Neural crest cell (in vitro differentiated cells): ENCODE measurements at regions not wholly inside any gene's neighbourhood (a gene's known extent, or its start where the extent isn't known, plus 50 kb on each side); places are given as distances from the start of the nearest gene placed in this dataset.

Experiments used
- DNase-seq: peaks from one replicate; pipeline ENCODE4 v3.0.0; 2021; ENCODE audit warnings: low read depth, mixed read lengths, low spot score
- H3K27ac Mint-ChIP-seq: one replicate; pipeline ENCODE4 v1.8.0; 2021; ENCODE audit warnings: mild to moderate bottlenecking, mixed read lengths; ENCODE audit not compliant: unreplicated experiment
- H3K27me3 Mint-ChIP-seq: 2 replicates; pipeline ENCODE4 v1.8.0; 2021; ENCODE audit warnings: low read depth, mild to moderate bottlenecking, mixed read lengths
- H3K36me3 Mint-ChIP-seq: 2 replicates; pipeline ENCODE4 v1.8.0; 2021; ENCODE audit warnings: low read depth, mild to moderate bottlenecking, mixed read lengths
- H3K4me1 Mint-ChIP-seq: 2 replicates; pipeline ENCODE4 v1.8.0; 2021; ENCODE audit warnings: mixed read lengths
- H3K4me3 Mint-ChIP-seq: one replicate; pipeline ENCODE4 v1.8.0; 2021; ENCODE audit warnings: mild to moderate bottlenecking, mixed read lengths
- H3K9me3 Mint-ChIP-seq: 2 replicates; pipeline ENCODE4 v1.8.0; 2021; ENCODE audit warnings: mixed read lengths
- TF ChIP-seq, protein P1 (sequence below): fragments of 200-600 bp; sonication (generic); conservative IDR thresholded peaks from 2 replicates; pipeline ENCODE4 v1.5.0; 2021; ENCODE audit warnings: antibody characterized with exemption, mild to moderate bottlenecking

DNA sequence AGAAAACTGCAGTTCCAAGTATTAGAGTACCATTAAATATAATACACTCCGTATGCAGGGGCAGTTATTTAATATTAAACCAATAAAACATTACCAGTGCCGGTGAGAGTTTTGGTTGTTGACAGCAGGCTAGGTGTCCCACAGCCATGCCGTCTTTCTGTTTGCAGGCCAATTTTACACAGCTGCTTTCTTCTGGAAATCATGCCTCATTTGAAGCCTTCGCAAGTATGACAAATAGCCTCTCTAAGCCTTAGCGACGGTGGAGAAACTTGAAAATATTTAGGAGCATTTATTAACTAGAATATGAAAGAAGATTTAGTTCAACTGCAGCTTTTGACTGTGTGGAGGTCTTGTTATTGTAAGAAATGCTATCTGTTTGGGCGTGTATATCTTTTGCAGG lies 226.0 kb downstream of the BMP2 start:
- TF ChIP-seq, protein P1, sequence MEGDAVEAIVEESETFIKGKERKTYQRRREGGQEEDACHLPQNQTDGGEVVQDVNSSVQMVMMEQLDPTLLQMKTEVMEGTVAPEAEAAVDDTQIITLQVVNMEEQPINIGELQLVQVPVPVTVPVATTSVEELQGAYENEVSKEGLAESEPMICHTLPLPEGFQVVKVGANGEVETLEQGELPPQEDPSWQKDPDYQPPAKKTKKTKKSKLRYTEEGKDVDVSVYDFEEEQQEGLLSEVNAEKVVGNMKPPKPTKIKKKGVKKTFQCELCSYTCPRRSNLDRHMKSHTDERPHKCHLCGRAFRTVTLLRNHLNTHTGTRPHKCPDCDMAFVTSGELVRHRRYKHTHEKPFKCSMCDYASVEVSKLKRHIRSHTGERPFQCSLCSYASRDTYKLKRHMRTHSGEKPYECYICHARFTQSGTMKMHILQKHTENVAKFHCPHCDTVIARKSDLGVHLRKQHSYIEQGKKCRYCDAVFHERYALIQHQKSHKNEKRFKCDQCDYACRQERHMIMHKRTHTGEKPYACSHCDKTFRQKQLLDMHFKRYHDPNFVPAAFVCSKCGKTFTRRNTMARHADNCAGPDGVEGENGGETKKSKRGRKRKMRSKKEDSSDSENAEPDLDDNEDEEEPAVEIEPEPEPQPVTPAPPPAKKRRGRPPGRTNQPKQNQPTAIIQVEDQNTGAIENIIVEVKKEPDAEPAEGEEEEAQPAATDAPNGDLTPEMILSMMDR, result no peak
- Mint-ChIP-seq H3K27ac (no peak overlapping the region), H3K9me3 (peaks cover 2% of the 10 kb centered on the region), H3K36me3 (no peaks in the 10 kb centered on the region), H3K27me3 (no peaks in the 10 kb centered on the region), H3K4me3 (no peak overlapping the region), H3K4me1 (no peaks in the 10 kb centered on the region)
- DNase-seq, result no peak

DNA sequence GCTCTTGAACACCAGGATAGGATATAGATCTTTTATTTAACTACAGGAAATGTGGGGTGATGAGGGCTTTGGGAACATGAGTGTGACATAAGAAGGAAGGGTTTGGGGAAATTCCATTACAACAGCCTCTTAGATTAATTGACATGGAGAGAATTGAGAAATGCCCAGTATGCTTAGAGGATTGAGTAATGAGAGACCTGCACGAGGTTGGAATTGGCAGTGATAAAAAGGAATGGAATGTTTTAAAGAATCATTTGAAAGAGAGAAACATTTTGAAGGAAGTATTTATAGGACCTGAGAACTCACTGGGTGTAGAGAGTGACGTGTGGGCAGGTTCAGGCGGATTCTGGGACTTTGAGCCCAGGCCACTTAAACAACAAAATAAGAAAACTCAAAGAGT lies 227.0 kb downstream of the BMP2 start:
- no peaks in the 10 kb centered on the region for H3K36me3 Mint-ChIP-seq
- peaks cover 2% of the 10 kb centered on the region for H3K9me3 Mint-ChIP-seq
- no peaks in the 10 kb centered on the region for H3K27me3 Mint-ChIP-seq
- no peak for DNase-seq
- no peaks in the 10 kb centered on the region for H3K4me1 Mint-ChIP-seq
- no peak overlapping the region for H3K27ac Mint-ChIP-seq
- TF ChIP-seq, protein P1, result no peak
- H3K4me3 Mint-ChIP-seq, result no peak overlapping the region

DNA sequence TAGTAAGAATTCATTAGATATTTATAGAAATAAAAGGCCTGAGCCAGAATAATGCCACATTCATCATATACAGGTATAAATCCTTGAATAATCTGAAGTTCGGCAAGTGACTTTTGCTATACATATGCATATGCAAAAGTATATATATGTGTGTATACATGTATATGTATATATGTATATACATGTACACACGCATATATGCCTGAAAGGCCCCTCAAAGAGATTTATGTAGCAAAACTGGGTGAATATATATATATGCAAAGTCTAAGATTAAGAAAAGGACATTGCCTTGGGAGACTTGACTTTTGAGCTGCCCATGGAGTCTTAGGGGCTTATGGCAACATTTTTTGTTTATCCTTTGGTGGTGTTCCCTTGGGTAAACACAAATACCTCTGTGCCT lies 231.4 kb downstream of the BMP2 start:
- no peak overlapping the region for H3K4me3 Mint-ChIP-seq
- no peaks in the 10 kb centered on the region for H3K27me3 Mint-ChIP-seq
- H3K4me1 Mint-ChIP-seq, result no peaks in the 10 kb centered on the region
- no peaks in the 10 kb centered on the region for H3K36me3 Mint-ChIP-seq
- peaks cover 4% of the 10 kb centered on the region for H3K9me3 Mint-ChIP-seq
- no peak overlapping the region for H3K27ac Mint-ChIP-seq
- TF ChIP-seq, protein P1, result no peak
- DNase-seq, result no peak

DNA sequence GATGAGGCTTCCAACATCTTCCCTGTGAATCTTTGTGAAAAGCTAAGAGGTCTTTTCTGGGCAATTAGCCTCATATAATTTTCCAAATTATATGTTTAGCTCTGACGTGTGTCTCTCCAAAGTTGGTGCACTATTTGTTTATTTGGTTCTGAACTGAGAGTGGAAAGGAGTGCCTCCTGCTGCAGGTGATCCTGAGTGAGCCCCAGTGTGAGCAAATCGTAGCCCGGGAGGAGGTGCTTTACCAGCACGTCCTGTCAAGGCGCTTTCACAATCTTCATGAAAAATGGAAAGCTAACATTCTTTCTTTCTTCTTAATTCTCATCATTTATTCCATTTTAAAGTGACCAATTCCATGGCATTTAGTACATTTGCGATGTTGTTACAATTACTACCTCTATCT lies 231.9 kb downstream of the BMP2 start:
- Mint-ChIP-seq H3K27me3 (no peaks in the 10 kb centered on the region), H3K9me3 (peaks cover 4% of the 10 kb centered on the region), H3K36me3 (no peaks in the 10 kb centered on the region), H3K4me1 (no peaks in the 10 kb centered on the region), H3K4me3 (no peak overlapping the region), H3K27ac (no peak overlapping the region)
- no peak for DNase-seq
- TF ChIP-seq, protein P1, result no peak

DNA sequence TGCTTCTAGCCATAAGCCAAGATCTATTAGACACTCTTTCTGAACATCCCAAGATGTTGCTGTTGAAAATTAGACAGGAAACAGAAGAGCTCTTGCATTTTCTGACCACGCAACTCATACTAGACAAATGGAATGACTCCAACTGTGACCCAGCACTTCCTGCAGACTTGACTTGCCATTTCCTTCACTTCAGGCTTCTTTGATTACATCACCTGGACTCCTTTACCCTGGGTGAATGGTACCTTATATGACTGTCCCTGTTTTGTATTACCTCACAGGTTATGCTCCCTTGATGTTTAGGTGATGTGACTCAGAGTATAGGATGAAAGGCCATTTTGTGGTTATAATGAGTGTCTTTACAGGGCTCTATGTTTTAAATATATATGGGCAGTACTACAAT lies 236.1 kb downstream of the BMP2 start:
- DNase-seq, result no peak
- no peaks in the 10 kb centered on the region for H3K27me3 Mint-ChIP-seq
- H3K27ac Mint-ChIP-seq, result no peak overlapping the region
- peaks cover 15% of the 10 kb centered on the region for H3K9me3 Mint-ChIP-seq
- H3K4me1 Mint-ChIP-seq, result no peaks in the 10 kb centered on the region
- peaks cover 4% of the 10 kb centered on the region for H3K36me3 Mint-ChIP-seq
- TF ChIP-seq, protein P1, result no peak
- no peak overlapping the region for H3K4me3 Mint-ChIP-seq

DNA sequence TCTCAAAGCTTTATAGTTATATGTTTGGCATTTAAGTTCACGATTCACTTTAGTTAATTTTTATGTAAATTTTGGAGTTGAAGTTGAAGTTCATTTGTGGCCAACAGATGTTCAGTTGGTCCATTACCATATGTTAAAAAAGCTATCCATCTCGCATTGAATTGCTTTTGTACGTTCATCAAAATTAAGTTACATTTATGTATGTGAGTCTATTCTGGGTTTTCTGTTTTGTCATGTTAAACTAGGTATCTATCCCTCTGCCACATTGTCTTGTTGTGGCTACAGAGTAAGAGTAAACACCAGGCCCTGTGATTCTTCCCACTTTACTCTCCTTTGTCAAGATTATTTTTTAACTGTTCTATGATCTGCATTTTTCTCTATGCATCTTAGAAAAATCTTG lies 237.3 kb downstream of the BMP2 start:
- Mint-ChIP-seq H3K27me3 (no peaks in the 10 kb centered on the region), H3K4me1 (no peaks in the 10 kb centered on the region), H3K27ac (no peak overlapping the region), H3K9me3 (peaks cover 20% of the 10 kb centered on the region), H3K36me3 (peaks cover 8% of the 10 kb centered on the region), H3K4me3 (no peak overlapping the region)
- TF ChIP-seq, protein P1, result no peak
- no peak for DNase-seq
